ENCODE measurements at regions not wholly inside any gene's neighbourhood (a gene's known extent, or its start where the extent isn't known, plus 50 kb on each side); places are given as distances from the start of the nearest gene placed in this dataset.

DNA sequence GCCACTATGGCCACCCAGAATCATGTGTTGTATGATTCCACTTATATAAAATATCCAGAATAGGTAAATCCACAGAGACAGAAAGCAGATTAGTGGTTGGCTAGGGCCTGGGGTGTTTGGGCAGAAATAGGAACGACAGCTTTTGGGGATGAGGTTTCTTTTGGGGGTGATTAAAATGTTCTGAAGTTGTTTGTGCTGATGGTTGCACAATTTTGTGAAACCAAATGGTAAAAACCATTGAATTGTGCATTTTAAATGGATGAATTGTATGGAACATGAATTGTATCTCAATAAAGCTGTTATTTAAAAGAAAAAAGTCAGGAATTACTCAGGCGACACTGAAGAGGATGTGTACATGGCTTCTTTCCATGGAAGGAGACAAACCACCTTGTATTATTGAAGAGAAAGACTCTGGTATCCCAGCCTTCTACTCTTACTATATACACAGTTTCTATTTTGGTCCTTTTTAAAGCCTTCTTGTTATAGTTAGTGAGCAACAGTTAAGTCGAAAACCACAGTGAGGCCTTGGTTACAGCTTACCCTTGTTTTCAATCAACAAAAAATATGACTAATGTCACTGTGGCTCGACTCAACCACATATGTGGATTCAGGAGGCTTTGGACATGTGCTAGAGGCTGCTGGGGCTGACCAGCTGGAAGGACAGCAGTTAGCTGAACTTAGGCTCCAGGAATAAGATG lies 57.1 kb upstream of the KMT2E start:
- ATAC-seq (ENCODE audit: low read depth) = peak; percentile 62
- POLR2A ChIA-PET (ENCODE audit: unreplicated experiment) = interaction anchor here (0.6 kb wide), 1 partner anchor 1646 kb away, joined by 3 read pairs; no protein-coding TSS in a partner anchor
- TF ChIP-seq MAZ (IDR thresholded peaks at IDR 0.05; ENCODE audit: borderline replicate concordance, low read depth, low read length) (0 out of 2 replicates have a peak, but pooled peaks have one; percentile 26), POLR2A (IDR thresholded peaks at IDR 0.05; ENCODE audit: low read depth, low read length) (peak; percentile 62), NFE2L2 (IDR thresholded peaks at IDR 0.05; ENCODE audit: low read depth, low read length) (no peak), MAFK (IDR thresholded peaks at IDR 0.05; ENCODE audit: low read depth, low read length) (peak; percentile 86), RFX5 (IDR thresholded peaks at IDR 0.05; ENCODE audit: low read depth, low read length) (peak; percentile 57; the same call in 1 of the 2 replicates), RAD21 (IDR thresholded peaks at IDR 0.05; ENCODE audit: low read length) (no peak; the same call in 1 of the 2 replicates), RCOR1 (IDR thresholded peaks at IDR 0.05; ENCODE audit: insufficient replicate concordance, low read length) (no peak), CHD1 (IDR thresholded peaks at IDR 0.05; ENCODE audit: low read depth, low read length) (no peak), CEBPB (IDR thresholded peaks at IDR 0.05; ENCODE audit: low read depth, low read length) (peak; percentile 30; the same call in 1 of the 2 replicates), FOS (IDR thresholded peaks at IDR 0.05; ENCODE audit: low read depth, low read length) (peak; percentile 74), MXI1 (IDR thresholded peaks at IDR 0.05; ENCODE audit: borderline replicate concordance, low read depth, low read length) (peak; percentile 73; the same call in 1 of the 2 replicates), SMC3 (IDR thresholded peaks at IDR 0.05; ENCODE audit: low read depth, low read length) (peak; percentile 18; the same call in 1 of the 2 replicates), BHLHE40 (IDR thresholded peaks at IDR 0.05; ENCODE audit: low read depth, low read length) (peak; percentile 48; the same call in 1 of the 2 replicates)
- TF ChIP-seq, protein P1, sequence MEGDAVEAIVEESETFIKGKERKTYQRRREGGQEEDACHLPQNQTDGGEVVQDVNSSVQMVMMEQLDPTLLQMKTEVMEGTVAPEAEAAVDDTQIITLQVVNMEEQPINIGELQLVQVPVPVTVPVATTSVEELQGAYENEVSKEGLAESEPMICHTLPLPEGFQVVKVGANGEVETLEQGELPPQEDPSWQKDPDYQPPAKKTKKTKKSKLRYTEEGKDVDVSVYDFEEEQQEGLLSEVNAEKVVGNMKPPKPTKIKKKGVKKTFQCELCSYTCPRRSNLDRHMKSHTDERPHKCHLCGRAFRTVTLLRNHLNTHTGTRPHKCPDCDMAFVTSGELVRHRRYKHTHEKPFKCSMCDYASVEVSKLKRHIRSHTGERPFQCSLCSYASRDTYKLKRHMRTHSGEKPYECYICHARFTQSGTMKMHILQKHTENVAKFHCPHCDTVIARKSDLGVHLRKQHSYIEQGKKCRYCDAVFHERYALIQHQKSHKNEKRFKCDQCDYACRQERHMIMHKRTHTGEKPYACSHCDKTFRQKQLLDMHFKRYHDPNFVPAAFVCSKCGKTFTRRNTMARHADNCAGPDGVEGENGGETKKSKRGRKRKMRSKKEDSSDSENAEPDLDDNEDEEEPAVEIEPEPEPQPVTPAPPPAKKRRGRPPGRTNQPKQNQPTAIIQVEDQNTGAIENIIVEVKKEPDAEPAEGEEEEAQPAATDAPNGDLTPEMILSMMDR (conservative IDR thresholded peaks at IDR 0.05; ENCODE audit: low read depth, low read length) = no peak
- TF ChIP-seq, protein P2, sequence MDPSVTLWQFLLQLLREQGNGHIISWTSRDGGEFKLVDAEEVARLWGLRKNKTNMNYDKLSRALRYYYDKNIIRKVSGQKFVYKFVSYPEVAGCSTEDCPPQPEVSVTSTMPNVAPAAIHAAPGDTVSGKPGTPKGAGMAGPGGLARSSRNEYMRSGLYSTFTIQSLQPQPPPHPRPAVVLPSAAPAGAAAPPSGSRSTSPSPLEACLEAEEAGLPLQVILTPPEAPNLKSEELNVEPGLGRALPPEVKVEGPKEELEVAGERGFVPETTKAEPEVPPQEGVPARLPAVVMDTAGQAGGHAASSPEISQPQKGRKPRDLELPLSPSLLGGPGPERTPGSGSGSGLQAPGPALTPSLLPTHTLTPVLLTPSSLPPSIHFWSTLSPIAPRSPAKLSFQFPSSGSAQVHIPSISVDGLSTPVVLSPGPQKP (IDR thresholded peaks at IDR 0.05; ENCODE audit: borderline replicate concordance, low read depth, low read length) = no peak

More for the DNA sequence above, 57.1 kb upstream of the KMT2E start:
- Histone ChIP-seq H2AK9ac (replicated peaks; ENCODE audit: low read depth, low read length, poor library complexity) (peak overlapping the region; percentile 12), H3K56ac (ENCODE audit: extremely low read depth, insufficient read depth, low read length) (no peak overlapping the region), H3K27me3 (ENCODE audit: control insufficient read depth, insufficient read depth, low read length) (no peaks in the 10 kb centered on the region), H3K27ac (ENCODE audit: insufficient read depth, low read length) (peak overlapping the region; percentile 23; the same call in 1 of the 2 replicates), H4K91ac (ENCODE audit: insufficient read depth, low read depth, low read length) (no peak overlapping the region), H2BK5ac (ENCODE audit: low read depth, low read length, poor library complexity, severe bottlenecking) (peak overlapping the region; percentile 42), H3K79me1 (ENCODE audit: low read depth in 1 of 2, low read length in 2 of 2) (no peaks in the 10 kb centered on the region), H3K4me3 (ENCODE audit: insufficient read depth, low read depth, low read length) (no peak overlapping the region), H3K36me3 (ENCODE audit: control insufficient read depth, insufficient read depth, low read length) (no peaks in the 10 kb centered on the region), H2AK5ac (ENCODE audit: low read depth, low read length) (peak overlapping the region; percentile 93; the same call in 1 of the 2 replicates), H4K20me1 (ENCODE audit: insufficient read depth, low read length) (no peaks in the 10 kb centered on the region), H2AFZ (replicated peaks; ENCODE audit: low read length, poor library complexity) (peak overlapping the region; percentile 2), H2BK120ac (ENCODE audit: low read depth, low read length) (peak overlapping the region; percentile 83; the same call in 1 of the 2 replicates), H4K8ac (ENCODE audit: low read depth in 2 of 2, low read length in 2 of 2) (peak overlapping the region in 1 of 2 experiments; percentile 38; a peak in 1 of 4 replicates), H3K9ac (ENCODE audit: low read depth, low read length) (no peak overlapping the region), H3K9me1 (ENCODE audit: insufficient read depth, low read length) (peaks cover 7% of the 10 kb centered on the region; the same call in 1 of the 2 replicates), H4K5ac (ENCODE audit: low read depth, low read length) (no peak overlapping the region; the same call in 1 of the 2 replicates), H3K4ac (ENCODE audit: low read depth, low read length) (peak overlapping the region; percentile 82), H2BK15ac (ENCODE audit: low read depth, low read length) (peak overlapping the region; percentile 65; the same call in 1 of the 3 replicates), H2BK20ac (ENCODE audit: low read depth, low read length) (peak overlapping the region; percentile 61; the same call in 1 of the 2 replicates), H3K23ac (ENCODE audit: low read depth, low read length) (peak overlapping the region; percentile 1; the same call in 1 of the 2 replicates), H3K18ac (ENCODE audit: low read depth, low read length) (peak overlapping the region; percentile 24), H3K9me3 (ENCODE audit: control insufficient read depth, insufficient read depth, low read length) (no peaks in the 10 kb centered on the region), H3K4me2 (ENCODE audit: low read depth, low read length) (peak overlapping the region; percentile 4; the same call in 1 of the 2 replicates), H3K4me1 (ENCODE audit: control insufficient read depth, insufficient read depth, low read length) (peaks cover 15% of the 10 kb centered on the region), H3K14ac (replicated peaks; ENCODE audit: low read depth, low read length) (peak overlapping the region; percentile 56; the same call in 1 of the 2 replicates)
- peak; percentile 98 for DNase-seq
- no TSS peak for BruUV-seq (replicated peaks)
- in situ Hi-C loops (cut with MboI; ENCODE audit: low sequenced_read_pairs) = no loop called here
- intact Hi-C loops (cut with micrococcal nuclease) = no loop called here
- CTCF ChIA-PET = interaction anchor here (0.9 to 1.0 kb wide), 2 partner anchors 11 to 35 kb away, joined by 3 read pairs; no protein-coding TSS in a partner anchor
- dilution Hi-C loops (cut with HindIII; ENCODE audit: low sequenced_read_pairs, unreplicated experiment) = no loop called here
- WGBS, 2 experiments (ENCODE audit: extremely low coverage in 2 of 2, insufficient read length in 1 of 2) = 86% methylated on average over 1 of the region's 4 CpGs; no CpG with 5 or more reads in 1 of the 2 experiments
